A549 (cell line): ENCODE measurements at regions not wholly inside any gene's neighbourhood (a gene's known extent, or its start where the extent isn't known, plus 50 kb on each side); places are given as distances from the start of the nearest gene placed in this dataset.

Experiments
- ATAC-seq, 2 experiments: fragments of 200-7000 bp in 1 of 2; fragments of >200 bp in 1 of 2; cut with Nextera tagmentation in 1 of 2; cut with Tn5 transposase in 1 of 2; 3 replicates each; pipeline versions ENCODE4 v1.8.0 to v1.9.1; 2018 to 2020; ENCODE audit warnings: mild to moderate bottlenecking in 1 of 2, moderate library complexity in 1 of 2
- CTCF ChIA-PET: fragments of 300-600 bp; sonication (Branson Sonifier 250); formaldehyde crosslinking; extraction: SDS; loops from one replicate; lab custom pipeline; 2021; ENCODE audit warnings: antibody characterized with exemption, inconsistent platforms; lab: Yijun Ruan, JAX
- POLR2A ChIA-PET: fragments of 350-600 bp; formaldehyde crosslinking; extraction: SDS; loops from one replicate; lab custom pipeline; 2021; ENCODE audit warnings: antibody characterized with exemption, inconsistent platforms; lab: Yijun Ruan, JAX
- DNase-seq, 2 experiments: peaks; one replicate each; pipeline versions ENCODE4 v3.0.0 to v3.0.0-alpha.2; 2011 to 2016; ENCODE audit warnings: low read depth in 1 of 2, low spot score in 1 of 2
- FAIRE-seq: peaks from 2 replicates; lab custom pipeline; 2011; peaks lifted over from hg19 to GRCh38; lab: Jason Lieb, UNC
- H3K27ac ChIP-seq, 2 experiments: fragments of >200 bp; sonication (Bioruptor Twin); formaldehyde crosslinking; 3 replicates each; pipeline ENCODE4 v1.5.1; 2016 to 2017
- H3K4me1 ChIP-seq: fragments of >200 bp; sonication (Bioruptor Twin); formaldehyde crosslinking; 3 replicates; pipeline ENCODE4 v1.6.1; 2016
- H3K4me2 ChIP-seq: fragments of >200 bp; sonication (Bioruptor Twin); formaldehyde crosslinking; 3 replicates; pipeline ENCODE4 v1.6.1; 2016
- H3K4me3 ChIP-seq: fragments of >200 bp; sonication (Bioruptor Twin); formaldehyde crosslinking; 3 replicates; pipeline ENCODE4 v1.5.1; 2016
- H3K9me3 ChIP-seq: fragments of >200 bp; sonication (Bioruptor Twin); formaldehyde crosslinking; 3 replicates; pipeline ENCODE4 v1.6.1; 2016
- BCL3 ChIP-seq: fragments of >200 bp; sonication (Bioruptor Twin); formaldehyde crosslinking; IDR thresholded peaks from 3 replicates; pipeline ENCODE4 v1.6.1; 2016
- BHLHE40 ChIP-seq: IDR thresholded peaks from 2 replicates; pipeline ENCODE4 v1.6.1; 2012; ENCODE audit warnings: low read depth, low read length, inconsistent platforms
- CBX8 ChIP-seq: fragments of 200-600 bp; sonication (generic); IDR thresholded peaks from 2 replicates; pipeline ENCODE4 v1.6.1; 2016
- CEBPB ChIP-seq, 2 experiments: fragments of >200 bp in 1 of 2; sonication (Bioruptor Twin) in 1 of 2; formaldehyde crosslinking in 1 of 2; IDR thresholded peaks; 2 replicates each; pipeline ENCODE4 v1.6.1; 2012 to 2016
- CHD4 ChIP-seq: fragments of 200-600 bp; sonication (generic); IDR thresholded peaks from 2 replicates; pipeline ENCODE4 v1.6.1; 2016; ENCODE audit warnings: antibody characterized with exemption, mild to moderate bottlenecking, borderline replicate concordance
- E2F6 ChIP-seq: IDR thresholded peaks from 2 replicates; pipeline ENCODE4 v1.6.1; 2012; ENCODE audit warnings: low read depth, borderline replicate concordance
- EHF ChIP-seq: fragments of 250-450 bp; sonication (Bioruptor Pico); IDR thresholded peaks from 2 replicates; pipeline ENCODE4 v1.5.0; 2020; ENCODE audit warnings: mild to moderate bottlenecking
- ELK1 ChIP-seq: fragments of 150-350 bp; IDR thresholded peaks from 2 replicates; pipeline ENCODE4 v1.6.1; 2014; ENCODE audit warnings: low read depth, mild to moderate bottlenecking, low read length
- EP300 ChIP-seq, 2 experiments: fragments of >200 bp; sonication (Bioruptor Twin); formaldehyde crosslinking; IDR thresholded peaks; 2 replicates in 1 of 2; 3 replicates in 1 of 2; pipeline ENCODE4 v1.6.1; 2016 to 2017
- FOSL2 ChIP-seq, 2 experiments: fragments of 450-650 bp in 1 of 2; fragments of >200 bp in 1 of 2; sonication (Bioruptor Twin) in 1 of 2; formaldehyde crosslinking; IDR thresholded peaks; 2 replicates each; pipeline versions ENCODE4 v1.5.0 to v1.6.1; 2016 to 2020; ENCODE audit warnings: mild to moderate bottlenecking in 1 of 2, moderate library complexity in 1 of 2
- GATA3 ChIP-seq: IDR thresholded peaks from 2 replicates; pipeline ENCODE4 v1.6.1; 2012; ENCODE audit warnings: borderline replicate concordance
- HES2 ChIP-seq: fragments of >200 bp; sonication (Bioruptor Twin); formaldehyde crosslinking; IDR thresholded peaks from 2 replicates; pipeline ENCODE4 v1.6.1; 2016
- HEYL ChIP-seq: fragments of 250-450 bp; sonication (Bioruptor Pico); IDR thresholded peaks from 2 replicates; pipeline ENCODE4 v1.8.0; 2021; ENCODE audit warnings: mild to moderate bottlenecking, moderate library complexity
- HMGXB4 ChIP-seq: fragments of 250-450 bp; sonication (Bioruptor Pico); IDR thresholded peaks from 2 replicates; pipeline ENCODE4 v1.5.0; 2021; ENCODE audit warnings: mild to moderate bottlenecking, moderate library complexity, borderline replicate concordance
- HOXB13 ChIP-seq: fragments of 250-450 bp; sonication (Bioruptor Pico); IDR thresholded peaks from 2 replicates; pipeline ENCODE4 v1.5.0; 2020; ENCODE audit warnings: low read depth, mild to moderate bottlenecking, moderate library complexity
- JUNB ChIP-seq: fragments of >200 bp; sonication (Bioruptor Twin); formaldehyde crosslinking; IDR thresholded peaks from 2 replicates; pipeline ENCODE4 v1.6.1; 2016
- MAFK ChIP-seq: fragments of 450-650 bp; IDR thresholded peaks from 2 replicates; pipeline ENCODE4 v1.6.1; 2014; ENCODE audit not compliant: partially characterized antibody
- MAX ChIP-seq: IDR thresholded peaks from 2 replicates; pipeline ENCODE4 v1.6.1; 2012
- NFE2L2 ChIP-seq: fragments of 150-350 bp; conservative IDR thresholded peaks from 2 replicates; pipeline ENCODE4 v1.6.1; 2014; ENCODE audit warnings: low read length
- PBX3 ChIP-seq: IDR thresholded peaks from 2 replicates; pipeline ENCODE4 v1.6.1; 2012
- SREBF2 ChIP-seq: fragments of 450-650 bp; IDR thresholded peaks from 2 replicates; pipeline ENCODE4 v1.6.1; 2014; ENCODE audit warnings: mild to moderate bottlenecking, moderate library complexity
- TFCP2L1 ChIP-seq: fragments of 250-450 bp; sonication (Bioruptor Pico); IDR thresholded peaks from 2 replicates; pipeline ENCODE4 v1.5.0; 2021; ENCODE audit warnings: mild to moderate bottlenecking
- USF2 ChIP-seq: fragments of 450-650 bp; IDR thresholded peaks from 2 replicates; pipeline ENCODE4 v1.6.1; 2014; ENCODE audit warnings: antibody characterized with exemption
- ZC3H11A ChIP-seq: fragments of 450-650 bp; IDR thresholded peaks from 2 replicates; pipeline ENCODE4 v1.6.1; 2014; ENCODE audit warnings: antibody characterized with exemption, mild to moderate bottlenecking
- ZFP36 ChIP-seq: fragments of 450-650 bp; IDR thresholded peaks from 2 replicates; pipeline ENCODE4 v1.6.1; 2014; ENCODE audit warnings: borderline replicate concordance; ENCODE audit not compliant: partially characterized antibody
- WGBS: methylation state at CpG from one replicate; pipeline ENCODE4 v1.1.6; 2017; ENCODE audit errors: missing lambda C conversion rate; 5-methylcytosine and 5-hydroxymethylcytosine counted together

- no peak for DNase-seq
- WGBS = 45% methylated on average over 3 of the region's 3 CpGs
- Histone ChIP-seq H3K4me3 (no peak overlapping the region), H3K4me2 (no peak overlapping the region), H3K9me3 (no peaks in the 10 kb centered on the region), H3K4me1 (no peaks in the 10 kb centered on the region), H3K27ac (no peak overlapping the region)
- POLR2A ChIA-PET = no interaction called here
- no peak for TF ChIP-seq HOXB13 (CRISPR knock-in tag)
- TF ChIP-seq TFCP2L1 (CRISPR knock-in tag) = no peak
- TF ChIP-seq CBX8 = no peak
- no peak for TF ChIP-seq ZFP36
- TF ChIP-seq FOSL2 (IDR thresholded peaks at IDR 0.05) = no peak
- TF ChIP-seq FOSL2 (CRISPR knock-in tag; IDR thresholded peaks at IDR 0.05) = no peak
- TF ChIP-seq HES2 = no peak
- no peak for TF ChIP-seq CEBPB (IDR thresholded peaks at IDR 0.05)
- TF ChIP-seq EHF (CRISPR knock-in tag) = no peak
- CTCF ChIA-PET = no interaction called here
- ATAC-seq = no peak
- no peak for FAIRE-seq
Measured at GRCh38 chr5:30608501-30608900, 585.0 kb upstream of the CDH6 start.

- Histone ChIP-seq H3K9me3 (no peaks in the 10 kb centered on the region), H3K4me1 (no peaks in the 10 kb centered on the region), H3K4me2 (no peak overlapping the region), H3K27ac (no peak overlapping the region), H3K4me3 (no peak overlapping the region)
- ATAC-seq (no peak), FAIRE-seq (no peak), DNase-seq (no peak)
- POLR2A ChIA-PET = no interaction called here
- CTCF ChIA-PET = no interaction called here
- TF ChIP-seq E2F6 (no peak), JUNB (no peak), PBX3 (no peak), EP300 (IDR thresholded peaks at IDR 0.05) (no peak), ZC3H11A (no peak), NFE2L2 (no peak), HOXB13 (CRISPR knock-in tag) (no peak), BCL3 (no peak), CHD4 (no peak)
- WGBS = 26% methylated on average over 3 of the region's 3 CpGs
Measured at GRCh38 chr5:30607301-30607894, 586.1 kb upstream of the CDH6 start.

GRCh38 chr5:30605693-30606268 lies 587.7 kb upstream of the CDH6 start:
- no peaks in the 10 kb centered on the region for H3K4me1 ChIP-seq
- H3K27ac ChIP-seq = no peak overlapping the region
- ChIA-PET POLR2A (no interaction called here), CTCF (no interaction called here)
- no peak for DNase-seq
- WGBS = 3% methylated on average over 2 of the region's 2 CpGs
- no peak for FAIRE-seq
- ATAC-seq = no peak
- no peak overlapping the region for H3K4me2 ChIP-seq
- no peaks in the 10 kb centered on the region for H3K9me3 ChIP-seq
- H3K4me3 ChIP-seq = no peak overlapping the region
- TF ChIP-seq HES2 (no peak), GATA3 (no peak), USF2 (no peak), ZC3H11A (no peak), SREBF2 (no peak), MAFK (no peak), MAX (no peak), HMGXB4 (CRISPR knock-in tag) (no peak), BHLHE40 (no peak), ELK1 (no peak), BCL3 (no peak), HEYL (CRISPR knock-in tag) (no peak)
